ENCODE measurements at regions not wholly inside any gene's neighbourhood (a gene's known extent, or its start where the extent isn't known, plus 50 kb on each side); places are given as distances from the start of the nearest gene placed in this dataset.

GRCh38 chr5:104198156-104198555 is 635.6 kb upstream of the NUDT12 start:
- H3K4me1 Mint-ChIP-seq (ENCODE audit: low read depth): no peaks in the 10 kb centered on the region

GRCh38 chr5:104189909-104190308 is 627.3 kb upstream of the NUDT12 start:
- H3K4me3 Mint-ChIP-seq: no peak overlapping the region
- no peaks in the 10 kb centered on the region for H3K4me1 Mint-ChIP-seq (ENCODE audit: low read depth)
- H3K9me3 Mint-ChIP-seq: peaks cover 5% of the 10 kb centered on the region
- H3K36me3 Mint-ChIP-seq (ENCODE audit: insufficient read depth): no peaks in the 10 kb centered on the region
- no peak for DNase-seq
- H3K27me3 Mint-ChIP-seq (ENCODE audit: low read depth): no peaks in the 10 kb centered on the region
- ATAC-seq: no peak

More at GRCh38 chr5:104198156-104198555, 635.6 kb upstream of the NUDT12 start:
- no peak for ATAC-seq
- Mint-ChIP-seq H3K9me3 (peaks cover 4% of the 10 kb centered on the region), H3K4me3 (no peak overlapping the region), H3K36me3 (ENCODE audit: insufficient read depth) (no peaks in the 10 kb centered on the region), H3K27me3 (ENCODE audit: low read depth) (no peaks in the 10 kb centered on the region)
- DNase-seq: no peak

- H3K27me3 Mint-ChIP-seq (ENCODE audit: low read depth): no peaks in the 10 kb centered on the region
- ATAC-seq (no peak), DNase-seq (no peak)
- peaks cover 5% of the 10 kb centered on the region for H3K9me3 Mint-ChIP-seq
- no peaks in the 10 kb centered on the region for H3K4me1 Mint-ChIP-seq (ENCODE audit: low read depth)
- H3K4me3 Mint-ChIP-seq: no peak overlapping the region
- no peaks in the 10 kb centered on the region for H3K36me3 Mint-ChIP-seq (ENCODE audit: insufficient read depth)
Measured at GRCh38 chr5:104189031-104189430, 626.4 kb upstream of the NUDT12 start.

GRCh38 chr5:104187656-104188055 is 625.1 kb upstream of the NUDT12 start:
- ATAC-seq: no peak

GRCh38 chr5:104186510-104186909 is 623.9 kb upstream of the NUDT12 start:
- no peaks in the 10 kb centered on the region for H3K27me3 Mint-ChIP-seq (ENCODE audit: low read depth)
- DNase-seq (no peak), ATAC-seq (no peak)
- H3K36me3 Mint-ChIP-seq (ENCODE audit: insufficient read depth): no peaks in the 10 kb centered on the region
- no peaks in the 10 kb centered on the region for H3K4me1 Mint-ChIP-seq (ENCODE audit: low read depth)
- H3K4me3 Mint-ChIP-seq: no peak overlapping the region
- peaks cover 5% of the 10 kb centered on the region for H3K9me3 Mint-ChIP-seq

More at GRCh38 chr5:104187656-104188055, 625.1 kb upstream of the NUDT12 start:
- Mint-ChIP-seq H3K4me3 (no peak overlapping the region), H3K9me3 (peaks cover 5% of the 10 kb centered on the region), H3K36me3 (ENCODE audit: insufficient read depth) (no peaks in the 10 kb centered on the region), H3K4me1 (ENCODE audit: low read depth) (no peaks in the 10 kb centered on the region), H3K27me3 (ENCODE audit: low read depth) (no peaks in the 10 kb centered on the region)
- no peak for DNase-seq

- DNase-seq (no peak), ATAC-seq (no peak)
- no peaks in the 10 kb centered on the region for H3K36me3 Mint-ChIP-seq (ENCODE audit: insufficient read depth)
- H3K4me1 Mint-ChIP-seq (ENCODE audit: low read depth): no peaks in the 10 kb centered on the region
- no peak overlapping the region for H3K4me3 Mint-ChIP-seq
- no peaks in the 10 kb centered on the region for H3K27me3 Mint-ChIP-seq (ENCODE audit: low read depth)
- H3K9me3 Mint-ChIP-seq: peaks cover 8% of the 10 kb centered on the region
Measured at GRCh38 chr5:104186100-104186499, 623.5 kb upstream of the NUDT12 start.

- H3K27me3 Mint-ChIP-seq (ENCODE audit: low read depth): no peaks in the 10 kb centered on the region
- H3K36me3 Mint-ChIP-seq (ENCODE audit: insufficient read depth): no peaks in the 10 kb centered on the region
- DNase-seq (no peak), ATAC-seq (no peak)
- no peak overlapping the region for H3K4me3 Mint-ChIP-seq
- no peaks in the 10 kb centered on the region for H3K4me1 Mint-ChIP-seq (ENCODE audit: low read depth)
- H3K9me3 Mint-ChIP-seq: peaks cover 18% of the 10 kb centered on the region
Measured at GRCh38 chr5:104184264-104184663, 621.7 kb upstream of the NUDT12 start.

- no peaks in the 10 kb centered on the region for H3K36me3 Mint-ChIP-seq (ENCODE audit: insufficient read depth)
- H3K4me1 Mint-ChIP-seq (ENCODE audit: low read depth): no peaks in the 10 kb centered on the region
- DNase-seq (no peak), ATAC-seq (no peak)
- H3K4me3 Mint-ChIP-seq: no peak overlapping the region
- peaks cover 18% of the 10 kb centered on the region for H3K9me3 Mint-ChIP-seq
- no peaks in the 10 kb centered on the region for H3K27me3 Mint-ChIP-seq (ENCODE audit: low read depth)
Measured at GRCh38 chr5:104178829-104179456, 616.4 kb upstream of the NUDT12 start.

- ATAC-seq: no peak
- no peak for DNase-seq
- no peak overlapping the region for H3K4me3 Mint-ChIP-seq
- no peaks in the 10 kb centered on the region for H3K4me1 Mint-ChIP-seq (ENCODE audit: low read depth)
- no peaks in the 10 kb centered on the region for H3K27me3 Mint-ChIP-seq (ENCODE audit: low read depth)
- H3K36me3 Mint-ChIP-seq (ENCODE audit: insufficient read depth): no peaks in the 10 kb centered on the region
- H3K9me3 Mint-ChIP-seq: peaks cover 18% of the 10 kb centered on the region
Measured at GRCh38 chr5:104178066-104178465, 615.5 kb upstream of the NUDT12 start.

- no peak for DNase-seq
- ATAC-seq: no peak
- Mint-ChIP-seq H3K27me3 (ENCODE audit: low read depth) (no peaks in the 10 kb centered on the region), H3K4me3 (no peak overlapping the region), H3K9me3 (peaks cover 18% of the 10 kb centered on the region), H3K4me1 (ENCODE audit: low read depth) (no peaks in the 10 kb centered on the region), H3K36me3 (ENCODE audit: insufficient read depth) (no peaks in the 10 kb centered on the region)
Measured at GRCh38 chr5:104177651-104178050, 615.1 kb upstream of the NUDT12 start.

GRCh38 chr5:104172976-104173375 is 610.4 kb upstream of the NUDT12 start:
- H3K4me3 Mint-ChIP-seq: no peak overlapping the region
- ATAC-seq (no peak), DNase-seq (no peak)
- H3K36me3 Mint-ChIP-seq (ENCODE audit: insufficient read depth): no peaks in the 10 kb centered on the region
- no peaks in the 10 kb centered on the region for H3K4me1 Mint-ChIP-seq (ENCODE audit: low read depth)
- H3K27me3 Mint-ChIP-seq (ENCODE audit: low read depth): no peaks in the 10 kb centered on the region
- no peaks in the 10 kb centered on the region for H3K9me3 Mint-ChIP-seq

GRCh38 chr5:104171958-104172690 is 609.5 kb upstream of the NUDT12 start:
- DNase-seq: no peak
- Mint-ChIP-seq H3K27me3 (ENCODE audit: low read depth) (no peaks in the 10 kb centered on the region), H3K36me3 (ENCODE audit: insufficient read depth) (no peaks in the 10 kb centered on the region), H3K4me1 (ENCODE audit: low read depth) (no peaks in the 10 kb centered on the region), H3K9me3 (no peaks in the 10 kb centered on the region), H3K4me3 (no peak overlapping the region)
- ATAC-seq: no peak

- DNase-seq (no peak), ATAC-seq (no peak)
- Mint-ChIP-seq H3K27me3 (ENCODE audit: low read depth) (no peaks in the 10 kb centered on the region), H3K36me3 (ENCODE audit: insufficient read depth) (no peaks in the 10 kb centered on the region), H3K4me3 (no peak overlapping the region), H3K9me3 (no peaks in the 10 kb centered on the region), H3K4me1 (ENCODE audit: low read depth) (no peaks in the 10 kb centered on the region)
Measured at GRCh38 chr5:104170926-104171325, 608.3 kb upstream of the NUDT12 start.

GRCh38 chr5:104146652-104147051 is 584.1 kb upstream of the NUDT12 start:
- Mint-ChIP-seq H3K4me3 (no peak overlapping the region), H3K9me3 (peaks cover 3% of the 10 kb centered on the region), H3K27me3 (ENCODE audit: low read depth) (no peaks in the 10 kb centered on the region), H3K4me1 (ENCODE audit: low read depth) (no peaks in the 10 kb centered on the region), H3K36me3 (ENCODE audit: insufficient read depth) (no peaks in the 10 kb centered on the region)
- no peak for ATAC-seq
- no peak for DNase-seq

GRCh38 chr5:104139840-104140239 is 577.3 kb upstream of the NUDT12 start:
- DNase-seq (no peak), ATAC-seq (no peak)
- no peaks in the 10 kb centered on the region for H3K27me3 Mint-ChIP-seq (ENCODE audit: low read depth)
- H3K36me3 Mint-ChIP-seq (ENCODE audit: insufficient read depth): no peaks in the 10 kb centered on the region
- no peak overlapping the region for H3K4me3 Mint-ChIP-seq
- peaks cover 6% of the 10 kb centered on the region for H3K9me3 Mint-ChIP-seq
- H3K4me1 Mint-ChIP-seq (ENCODE audit: low read depth): no peaks in the 10 kb centered on the region
